ENCODE measurements at regions not wholly inside any gene's neighbourhood (a gene's known extent, or its start where the extent isn't known, plus 50 kb on each side); places are given as distances from the start of the nearest gene placed in this dataset.

DNA sequence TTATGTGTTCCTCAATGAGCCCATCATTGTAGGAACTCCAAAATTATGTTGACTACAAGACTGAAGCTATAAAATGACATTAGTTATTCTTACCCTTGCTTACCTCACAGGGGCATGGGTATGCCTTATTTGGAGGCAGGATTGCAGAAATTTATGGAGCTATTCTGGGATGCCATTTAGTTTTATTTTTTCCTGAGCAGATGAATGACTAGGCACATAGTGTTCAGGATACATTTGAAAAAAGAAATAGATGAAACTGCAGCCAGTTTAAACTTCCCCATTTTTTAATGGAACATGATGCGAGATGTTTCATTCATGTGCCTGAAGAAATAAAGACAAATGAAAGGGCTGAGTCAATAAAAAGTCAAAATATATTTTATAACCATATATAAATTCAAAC is 399.2 kb upstream of the JAG1 start (continued):
- TF ChIP-seq TBP (IDR thresholded peaks at IDR 0.05; ENCODE audit: low read depth, low read length) (no peak), SUZ12 (IDR thresholded peaks at IDR 0.05; ENCODE audit: low read length) (no peak)

Data from H1 (cell line).